OCI-LY7 (cell line): ENCODE measurements at regions not wholly inside any gene's neighbourhood (a gene's known extent, or its start where the extent isn't known, plus 50 kb on each side); places are given as distances from the start of the nearest gene placed in this dataset.
"Not testable (repeated sequence)": the region's sequence is repeated elsewhere in the genome, so short reads cannot be mapped to it uniquely, and the experiment has no call there.

Source experiments
- BruUV-seq: library from RNA; stranded (reverse); fragments of 400-500 nt; replicated peaks from 2 replicates; lab custom pipeline; 2021; lab: Mats Ljungman, UMichigan
- CTCF ChIA-PET: fragments of 300-600 bp; sonication (Branson Sonifier 250); formaldehyde crosslinking; loops from one replicate; lab custom pipeline; 2022; ENCODE audit warnings: antibody characterized with exemption; ENCODE audit not compliant: unreplicated experiment; lab: Charles Lee
- POLR2A ChIA-PET: fragments of 300-600 bp; sonication (Branson Sonifier 250); formaldehyde crosslinking; loops from one replicate; lab custom pipeline; 2022; ENCODE audit warnings: antibody characterized with exemption; lab: Charles Lee
- DNase-seq: peaks from one replicate; pipeline ENCODE4 v3.0.0-alpha.2; 2015; ENCODE audit warnings: low spot score
- H2AFZ ChIP-seq: fragments of 200-600 bp; sonication (generic), shearing (Covaris generic); 2 replicates; pipeline ENCODE4 v1.6.1; 2014; ENCODE audit warnings: mild to moderate bottlenecking, antibody characterized with exemption, low read length, moderate library complexity
- H3K27ac ChIP-seq: fragments of 200-600 bp; sonication (generic); 2 replicates; pipeline ENCODE4 v1.5.1; 2014; ENCODE audit warnings: mixed run types, low read depth, mild to moderate bottlenecking, moderate library complexity, low read length, inconsistent platforms; ENCODE audit not compliant: poor library complexity, severe bottlenecking
- H3K36me3 ChIP-seq: fragments of 200-600 bp; sonication (generic); 2 replicates; pipeline ENCODE4 v1.6.1; 2014; ENCODE audit warnings: mild to moderate bottlenecking, antibody characterized with exemption, low read length, moderate library complexity, mixed read lengths; ENCODE audit not compliant: insufficient read depth
- H3K4me1 ChIP-seq: fragments of 200-600 bp; sonication (generic); 2 replicates; pipeline ENCODE4 v1.5.1; 2014; ENCODE audit warnings: mild to moderate bottlenecking, low read length; ENCODE audit not compliant: insufficient read depth, poor library complexity, severe bottlenecking
- H3K4me2 ChIP-seq: fragments of 200-600 bp; sonication (generic); 2 replicates; pipeline ENCODE4 v1.6.1; 2014; ENCODE audit warnings: mild to moderate bottlenecking, low read length
- H3K4me3 ChIP-seq: fragments of 200-600 bp; sonication (generic); 2 replicates; pipeline ENCODE4 v1.5.1; 2014; ENCODE audit warnings: mild to moderate bottlenecking, low read depth, low read length; ENCODE audit not compliant: poor library complexity, severe bottlenecking
- H3K79me2 ChIP-seq: fragments of 200-600 bp; sonication (generic); 2 replicates; pipeline ENCODE4 v1.6.1; 2016; ENCODE audit warnings: low read depth, mild to moderate bottlenecking, low read length, moderate library complexity, mixed read lengths; ENCODE audit not compliant: insufficient read depth
- H3K9me2 ChIP-seq: fragments of 200-600 bp; sonication (generic); 2 replicates; pipeline ENCODE4 v1.6.1; 2016; ENCODE audit warnings: mild to moderate bottlenecking, low read length, mixed read lengths; ENCODE audit not compliant: insufficient read depth
- H3K9me3 ChIP-seq: fragments of 200-600 bp; sonication (generic); 2 replicates; pipeline ENCODE4 v1.6.1; 2014; ENCODE audit warnings: mild to moderate bottlenecking, mixed run types, low read length, mixed read lengths
- H4K20me1 ChIP-seq: fragments of 200-600 bp; sonication (generic); 2 replicates; pipeline ENCODE4 v1.6.1; 2014; ENCODE audit warnings: mild to moderate bottlenecking, antibody characterized with exemption, low read length, moderate library complexity, mixed read lengths; ENCODE audit not compliant: insufficient read depth
- CTCF ChIP-seq: fragments of 200-600 bp; sonication (generic); conservative IDR thresholded peaks from 2 replicates; pipeline ENCODE4 v1.5.1; 2014; ENCODE audit warnings: mild to moderate bottlenecking, antibody characterized with exemption, low read length, moderate library complexity, mixed read lengths
- EZH2phosphoT487 ChIP-seq: fragments of 200-600 bp; sonication (generic); IDR thresholded peaks from 2 replicates; pipeline ENCODE4 v1.6.1; 2018; ENCODE audit warnings: low read depth, borderline replicate concordance, mild to moderate bottlenecking, mixed run types, antibody characterized with exemption, low read length, moderate library complexity, mixed read lengths
- intact Hi-C: fragments of 100-400 bp; cut with micrococcal nuclease; formaldehyde crosslinking; loops from one replicate; pipeline ENCODE4 v1.10.0; 2022; ENCODE audit not compliant: unreplicated experiment

DNA sequence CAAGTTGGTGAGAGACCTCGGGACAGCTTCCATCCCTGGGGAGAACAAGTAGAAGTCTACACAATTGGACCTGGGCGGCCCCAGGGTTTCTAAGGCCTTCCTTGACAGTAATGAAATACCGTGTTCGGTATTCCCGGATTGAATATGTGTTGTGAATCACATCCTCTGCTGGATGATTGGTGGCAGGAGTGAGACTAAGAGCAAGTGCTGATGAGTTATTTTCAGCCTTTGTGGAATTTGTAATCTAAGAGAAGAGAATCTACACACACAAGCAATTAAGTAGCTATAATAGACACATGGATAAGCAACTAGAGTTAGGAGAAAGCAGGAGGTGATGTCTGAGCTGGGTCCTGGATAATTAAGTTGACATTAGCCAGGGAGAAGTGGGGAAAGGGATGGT, 64.8 kb upstream of the VWC2 start:
- Histone ChIP-seq H3K9me3 (no peaks in the 10 kb centered on the region), H3K4me2 (no peak overlapping the region), H3K36me3 (no peaks in the 10 kb centered on the region), H3K79me2 (no peaks in the 10 kb centered on the region), H3K4me3 (no peak overlapping the region), H2AFZ (no peak overlapping the region), H3K4me1 (no peaks in the 10 kb centered on the region), H3K27ac (no peak overlapping the region), H3K9me2 (no peaks in the 10 kb centered on the region), H4K20me1 (no peaks in the 10 kb centered on the region)
- no peak for TF ChIP-seq CTCF
- TF ChIP-seq EZH2phosphoT487: no peak
- ChIA-PET CTCF (no interaction called here), POLR2A (interaction anchor here (0.6 kb wide), 1 partner anchor 88 kb away, joined by 3 read pairs; no protein-coding TSS in a partner anchor)
- BruUV-seq: no TSS peak
- intact Hi-C loops: no loop called here
- no peak for DNase-seq

- POLR2A ChIA-PET: interaction anchor here (0.6 kb wide), 1 partner anchor 189 kb away, joined by 3 read pairs; no protein-coding TSS in a partner anchor
- H3K4me1 ChIP-seq, H3K4me2 ChIP-seq, CTCF ChIA-PET, H3K9me3 ChIP-seq, H3K79me2 ChIP-seq, H3K36me3 ChIP-seq, DNase-seq, intact Hi-C loops, H3K9me2 ChIP-seq, BruUV-seq, H4K20me1 ChIP-seq, H3K27ac ChIP-seq, H3K4me3 ChIP-seq, H2AFZ ChIP-seq: not testable (repeated sequence)
Observed at GRCh38 chr7:49711072-49711723, 62.2 kb upstream of the VWC2 start.

- Histone ChIP-seq H3K27ac (no peak overlapping the region), H3K4me1 (no peaks in the 10 kb centered on the region), H3K36me3 (no peaks in the 10 kb centered on the region), H4K20me1 (no peaks in the 10 kb centered on the region), H3K4me3 (no peak overlapping the region), H3K9me2 (no peaks in the 10 kb centered on the region), H3K79me2 (no peaks in the 10 kb centered on the region), H2AFZ (no peak overlapping the region), H3K9me3 (no peaks in the 10 kb centered on the region), H3K4me2 (no peak overlapping the region)
- TF ChIP-seq EZH2phosphoT487 (no peak), CTCF (no peak)
- no peak for DNase-seq
- POLR2A ChIA-PET: interaction anchor here (0.6 to 1.3 kb wide), 3 partner anchors 11 to 70 kb away, joined by 3 read pairs; no protein-coding TSS in a partner anchor
- intact Hi-C loops: no loop called here
- BruUV-seq: no TSS peak
- CTCF ChIA-PET: no interaction called here
Observed at GRCh38 chr7:49714182-49714581, 59.3 kb upstream of the VWC2 start.
